IMR-90 (cell line): ENCODE measurements at regions not wholly inside any gene's neighbourhood (a gene's known extent, or its start where the extent isn't known, plus 50 kb on each side); places are given as distances from the start of the nearest gene placed in this dataset.

Source experiments
- CTCF ChIP-seq: conservative IDR thresholded peaks from 2 replicates; pipeline ENCODE4 v1.5.1; 2012; ENCODE audit warnings: mild to moderate bottlenecking, low read depth, low read length, improper control_type of control experiment
- POLR2A ChIP-seq: IDR thresholded peaks from 2 replicates; pipeline ENCODE4 v1.6.1; 2012; ENCODE audit warnings: mild to moderate bottlenecking, low read depth, low read length

- TF ChIP-seq POLR2A, result no peak
- TF ChIP-seq CTCF, result no peak
These were observed 194.4 kb upstream of the SEMA3D start for GRCh38 chr7:85381212-85381611.
